HuH-7.5 (cell line): ENCODE measurements at regions not wholly inside any gene's neighbourhood (a gene's known extent, or its start where the extent isn't known, plus 50 kb on each side); places are given as distances from the start of the nearest gene placed in this dataset.
"Not testable (repeated sequence)": the region's sequence is repeated elsewhere in the genome, so short reads cannot be mapped to it uniquely, and the experiment has no call there.

ENCODE experiments used
- DNase-seq: peaks from one replicate; pipeline ENCODE4 v3.0.0; 2011; ENCODE audit warnings: low spot score

DNA sequence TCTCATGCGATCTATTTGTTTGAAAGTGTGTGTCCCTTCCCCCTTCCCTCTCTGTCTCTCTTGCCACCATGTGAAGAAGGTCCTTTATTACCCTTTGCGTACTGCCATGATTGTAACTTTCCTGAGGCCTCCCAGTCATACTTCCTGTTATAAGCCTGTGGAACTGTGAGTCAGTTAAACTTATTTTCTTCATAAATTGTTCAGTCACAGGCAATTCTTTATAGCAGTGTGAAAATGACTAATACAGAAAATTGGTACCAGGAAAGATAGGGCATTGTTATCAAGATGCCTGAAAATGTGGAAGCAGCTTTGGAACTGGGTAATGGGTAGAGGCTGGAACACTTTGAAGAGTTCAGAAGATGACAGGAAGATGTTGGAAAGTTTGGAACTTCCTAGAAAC lies 743.7 kb upstream of the NECTIN3 start:
- no peak for DNase-seq

DNA sequence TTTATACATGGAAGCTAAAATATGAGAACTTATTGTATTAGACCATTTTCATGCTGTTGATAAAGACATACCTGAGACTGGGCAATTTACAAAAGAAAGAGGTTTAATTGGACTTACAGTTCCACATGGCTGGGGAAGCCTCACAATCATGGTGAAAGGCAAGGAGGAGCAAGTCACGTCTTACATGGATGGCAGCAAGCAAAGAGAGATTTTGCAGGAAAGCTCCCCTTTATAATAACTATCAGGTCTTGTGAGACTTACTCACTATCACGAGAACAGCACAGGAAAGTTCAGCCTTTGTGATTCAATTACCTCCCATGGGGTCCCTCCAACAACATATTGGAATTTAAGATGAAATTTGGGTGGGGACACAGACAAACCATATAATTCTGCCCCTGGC lies 740.1 kb upstream of the NECTIN3 start:
- not testable (repeated sequence) for DNase-seq

DNA sequence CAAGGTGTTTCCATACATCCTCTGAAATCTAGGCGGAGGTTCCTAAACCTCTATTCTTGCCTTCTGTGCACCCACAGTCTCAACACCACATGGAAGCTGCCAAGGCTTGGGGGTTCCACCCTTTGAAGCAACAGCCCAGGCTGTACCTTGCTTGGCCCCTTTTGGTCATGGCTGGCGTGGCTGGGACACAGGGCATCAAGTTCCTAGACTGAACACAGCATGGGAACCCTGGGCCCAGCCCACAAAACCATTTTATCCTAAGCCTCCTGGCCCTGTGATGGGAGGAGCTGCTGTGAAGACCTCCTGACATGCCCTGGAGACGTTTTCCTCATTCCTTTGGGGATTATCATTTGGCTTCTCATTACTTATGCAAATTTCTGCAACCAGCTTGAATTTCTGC lies 739.0 kb upstream of the NECTIN3 start:
- DNase-seq = no peak

DNA sequence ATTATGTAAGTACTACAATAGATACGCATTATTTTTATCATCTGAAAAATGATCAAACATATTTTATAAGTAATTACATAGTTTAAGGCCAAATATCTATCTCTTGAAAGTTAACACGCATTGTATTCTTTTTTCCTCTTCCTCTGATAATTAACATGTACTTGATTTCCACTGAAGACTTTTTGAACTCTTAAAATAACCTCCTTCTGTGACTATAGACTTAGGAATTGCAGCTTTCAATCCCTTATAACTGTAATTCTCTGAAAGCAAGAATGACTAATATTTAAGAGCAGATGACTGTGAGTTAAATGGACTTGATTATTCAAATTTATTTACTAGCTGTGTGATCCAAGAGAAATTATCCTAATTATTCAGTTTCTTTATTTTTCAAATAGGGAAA lies 730.6 kb upstream of the NECTIN3 start:
- DNase-seq = no peak

DNA sequence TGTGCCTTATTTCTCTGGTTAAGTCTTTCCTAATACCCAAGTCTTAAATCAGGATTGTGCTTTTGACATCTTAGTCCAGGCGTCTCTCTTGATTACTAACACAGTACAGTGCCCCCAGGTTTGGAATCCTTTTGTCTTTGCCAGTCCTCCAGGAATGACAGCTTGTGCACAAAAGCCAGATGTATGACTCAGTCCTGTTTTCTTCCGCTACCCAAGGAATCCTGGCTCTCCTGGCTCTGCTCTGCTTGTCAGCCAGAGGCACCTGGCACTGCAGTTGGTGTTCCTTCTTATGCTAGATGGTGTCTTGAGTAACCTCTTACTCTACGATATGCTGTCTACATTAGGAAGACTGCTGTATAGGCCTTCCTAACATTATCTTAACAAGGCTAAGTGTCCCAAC lies 728.2 kb upstream of the NECTIN3 start:
- DNase-seq = no peak

DNA sequence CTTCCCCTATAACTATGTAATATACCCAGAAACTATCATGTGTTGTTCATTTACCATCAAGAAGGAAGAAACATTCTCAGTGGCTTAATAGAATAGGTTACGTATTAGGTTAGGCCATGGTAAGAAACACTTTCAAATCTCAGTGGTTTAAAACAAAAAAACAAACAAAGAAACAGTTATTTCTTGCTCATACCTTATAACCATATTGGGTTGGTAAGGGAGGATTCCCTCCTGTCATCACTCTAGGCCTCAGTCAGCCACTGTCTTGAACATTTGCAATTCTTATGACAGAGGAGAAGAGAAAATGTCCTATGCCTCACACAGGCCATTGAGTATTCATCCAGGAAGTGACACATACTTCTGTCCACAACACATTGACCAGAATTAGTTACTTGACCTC lies 727.7 kb upstream of the NECTIN3 start:
- no peak for DNase-seq

DNA sequence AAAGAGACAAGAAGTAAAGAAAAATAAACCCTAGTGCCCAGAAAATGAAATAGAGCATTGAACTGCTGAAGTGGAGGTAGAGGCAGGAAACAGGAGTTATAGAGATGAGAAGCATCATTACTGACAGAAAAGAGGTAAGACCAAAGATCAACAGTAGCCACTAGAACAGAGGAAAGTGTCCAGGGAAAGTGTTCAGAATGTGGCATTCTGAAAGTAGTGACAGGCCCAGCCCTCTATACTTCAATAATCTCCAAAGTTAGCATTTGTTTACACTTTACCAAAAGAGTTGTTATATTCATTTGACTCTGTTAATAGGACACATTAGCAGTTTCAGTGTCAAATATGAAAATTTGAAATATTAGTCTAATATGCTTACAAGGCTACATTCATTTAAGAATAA lies 727.1 kb upstream of the NECTIN3 start:
- no peak for DNase-seq

DNA sequence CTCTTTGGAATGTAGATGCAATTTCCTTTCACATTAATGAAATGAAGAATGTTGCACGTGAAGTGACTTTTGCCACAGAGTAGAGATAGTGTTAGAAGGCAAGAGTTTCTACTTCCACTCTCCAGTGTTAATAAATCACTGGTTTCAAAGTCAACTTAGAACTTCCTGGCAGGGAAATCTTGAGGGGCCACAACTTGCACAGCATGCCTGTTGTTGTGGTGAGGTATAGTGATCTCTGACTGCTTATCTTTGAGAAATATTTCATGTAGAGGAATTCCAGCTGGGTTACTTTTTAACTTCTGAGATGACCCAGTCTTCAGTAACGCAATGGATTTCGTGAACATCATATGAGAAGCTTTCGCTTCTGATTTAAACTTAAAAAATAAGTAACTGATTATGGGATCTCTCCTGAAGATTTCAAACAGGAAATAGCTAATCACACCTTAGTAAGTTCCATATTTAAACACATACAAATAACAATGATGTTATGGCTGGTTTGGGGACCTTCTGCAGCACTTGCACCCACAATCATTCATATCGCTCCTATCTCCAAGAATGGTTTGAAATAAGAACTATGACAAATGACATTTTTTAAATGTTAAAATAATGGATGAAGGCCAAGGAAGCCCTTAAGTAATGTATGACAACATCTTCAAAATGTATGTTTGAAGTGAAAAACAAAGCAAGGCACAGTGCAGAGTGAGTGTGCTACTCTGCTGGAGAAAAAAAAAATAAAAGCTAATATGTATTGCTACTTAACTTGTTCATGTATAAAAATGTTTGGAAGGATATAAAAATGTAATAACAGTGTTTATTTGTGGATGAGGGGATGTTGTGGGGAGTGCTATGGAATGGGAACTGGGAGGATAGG lies 726.5 kb upstream of the NECTIN3 start:
- peak; percentile 10 for DNase-seq

DNA sequence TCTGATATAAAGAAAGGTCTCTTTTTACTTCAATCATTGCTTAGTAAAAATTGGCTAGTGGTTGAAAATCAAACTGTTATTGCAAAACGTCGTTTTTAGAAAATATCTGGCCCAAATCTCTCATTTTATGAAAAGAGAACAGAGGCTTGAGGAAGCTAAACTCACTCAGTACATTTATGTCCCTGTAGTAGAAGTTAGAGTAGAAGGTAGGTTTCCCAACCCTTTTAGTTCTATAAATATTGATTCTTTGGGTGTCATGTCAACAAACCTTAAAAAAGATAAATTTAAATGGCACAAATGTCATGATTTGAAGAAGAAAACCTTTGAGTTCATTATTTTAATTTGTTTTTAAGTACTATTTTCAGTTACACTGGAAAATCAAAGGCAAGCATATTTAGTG lies 722.3 kb upstream of the NECTIN3 start:
- no peak for DNase-seq

DNA sequence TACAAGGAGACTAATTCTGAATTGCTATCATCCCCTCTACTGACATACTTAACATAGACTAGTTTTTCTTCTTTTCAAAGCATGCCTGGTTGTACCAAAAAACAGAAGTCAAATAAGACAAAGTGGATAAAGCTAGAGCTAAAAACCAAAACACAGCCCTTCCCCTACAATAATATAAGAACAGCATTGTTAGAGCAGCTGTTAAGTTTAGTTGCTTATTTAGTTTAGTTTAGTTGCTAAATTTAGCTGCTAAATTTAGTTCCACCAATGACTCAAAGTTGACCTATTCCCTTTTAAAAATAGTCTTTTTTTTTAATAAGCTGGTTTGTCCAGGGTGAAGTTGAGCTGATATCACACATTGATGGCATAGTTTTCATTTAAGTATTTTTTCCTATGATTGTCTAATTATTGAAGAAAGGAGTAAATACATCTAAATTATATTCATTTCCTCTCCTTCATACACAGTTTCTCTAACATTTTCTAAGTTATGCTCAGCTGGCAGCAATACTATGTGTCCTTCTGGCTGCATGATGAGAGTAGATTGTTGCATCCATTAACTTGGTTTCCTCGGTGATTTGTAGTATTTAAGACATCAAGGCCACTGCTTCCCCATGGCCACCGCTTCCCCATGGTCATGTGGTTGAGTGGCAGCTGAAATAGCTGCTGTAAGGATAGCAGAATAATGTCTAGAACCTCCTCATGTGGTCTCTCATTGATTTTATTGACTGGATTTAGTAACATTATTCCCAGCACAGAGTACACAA lies 718.6 kb upstream of the NECTIN3 start:
- DNase-seq = no peak

DNA sequence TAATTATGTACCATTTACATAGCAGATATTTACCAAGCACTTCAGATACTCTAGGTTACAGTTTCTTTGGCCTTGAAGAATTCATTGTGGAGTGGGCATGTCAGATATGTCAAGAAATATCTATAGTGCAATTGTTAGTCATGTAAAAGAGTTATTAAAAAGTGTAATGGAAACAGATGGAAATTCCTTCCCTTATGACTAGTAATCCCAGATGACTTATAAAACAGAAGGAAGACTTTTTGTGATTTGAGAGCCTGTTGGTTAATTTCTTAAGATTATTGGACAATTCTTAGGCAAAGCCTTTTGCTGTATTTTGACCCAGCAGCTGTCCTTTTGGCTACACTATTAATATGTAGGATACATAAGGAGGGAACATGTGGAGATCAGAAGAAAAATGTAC lies 708.9 kb upstream of the NECTIN3 start:
- no peak for DNase-seq

DNA sequence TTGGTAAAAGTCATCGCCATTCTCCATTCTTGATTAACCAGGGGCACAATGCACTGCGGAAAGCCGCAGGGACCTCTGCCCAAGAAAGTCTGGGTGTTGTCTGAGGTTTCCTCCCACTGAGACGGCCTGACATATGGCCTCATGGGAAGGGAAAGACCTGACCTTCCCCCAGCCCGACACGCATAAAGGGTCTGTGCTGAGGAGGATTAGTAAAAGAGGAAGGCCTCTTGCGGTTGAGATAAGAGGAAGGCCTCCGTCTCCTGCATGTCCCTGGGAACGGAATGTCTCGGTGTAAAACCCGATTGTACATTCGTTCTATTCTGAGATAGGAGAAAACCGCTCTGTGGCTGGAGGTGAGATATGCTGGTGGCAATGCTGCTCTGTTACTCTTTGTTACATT lies 704.3 kb upstream of the NECTIN3 start:
- DNase-seq = not testable (repeated sequence)

DNA sequence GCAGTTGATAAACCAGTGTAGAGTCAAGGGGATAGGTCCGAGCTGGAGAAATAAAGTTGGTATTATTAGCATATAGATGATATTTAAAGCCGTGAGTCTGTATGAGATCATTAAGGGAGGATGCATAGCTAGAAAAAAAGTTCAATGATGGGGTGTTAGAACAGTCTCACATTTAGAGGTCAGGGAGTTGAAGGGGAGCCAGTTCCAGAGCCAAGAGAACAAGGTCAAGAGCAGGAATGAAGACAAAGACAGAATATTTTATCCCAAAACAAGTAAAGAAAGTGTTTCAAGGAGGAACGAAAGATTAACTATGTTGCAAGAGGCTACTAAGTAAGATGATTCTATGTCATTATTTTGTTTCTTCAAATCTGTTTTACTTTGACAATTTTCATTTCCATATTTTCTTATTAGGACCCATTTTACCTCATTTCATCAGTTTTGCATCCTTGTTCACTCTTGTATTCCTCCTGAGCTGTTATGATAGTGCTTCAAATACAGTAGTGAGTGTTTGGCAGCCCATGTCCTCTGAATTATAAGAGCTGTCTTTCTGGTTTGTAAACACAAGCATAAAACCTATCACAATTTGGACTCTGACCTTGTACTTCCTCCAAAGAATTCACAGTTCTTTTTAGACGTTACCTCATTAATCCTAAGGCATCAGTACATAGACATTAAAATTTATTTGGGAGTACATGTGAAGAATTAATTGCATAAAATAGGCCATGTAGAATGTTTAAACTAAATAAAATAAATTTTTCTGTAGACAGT lies 695.7 kb upstream of the NECTIN3 start:
- no peak for DNase-seq

DNA sequence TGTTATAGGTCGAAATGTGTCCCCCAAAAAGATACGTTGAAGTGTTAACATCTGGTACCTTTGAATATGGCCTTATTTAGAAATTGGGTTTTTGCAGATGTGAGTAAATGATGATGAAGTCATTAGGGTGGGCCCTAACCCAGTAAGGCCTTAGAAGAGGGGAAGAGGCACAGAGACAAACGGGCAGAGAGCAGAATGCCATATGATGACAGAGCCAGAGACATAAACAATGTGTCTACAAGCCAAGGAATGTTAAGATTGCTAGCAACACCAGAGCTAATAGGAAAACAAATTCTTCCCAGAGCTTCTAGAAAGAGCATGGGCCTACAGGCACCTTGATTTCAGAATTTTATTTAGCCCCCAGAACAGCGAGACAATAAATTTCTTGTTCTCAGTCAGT lies 693.1 kb upstream of the NECTIN3 start:
- no peak for DNase-seq

DNA sequence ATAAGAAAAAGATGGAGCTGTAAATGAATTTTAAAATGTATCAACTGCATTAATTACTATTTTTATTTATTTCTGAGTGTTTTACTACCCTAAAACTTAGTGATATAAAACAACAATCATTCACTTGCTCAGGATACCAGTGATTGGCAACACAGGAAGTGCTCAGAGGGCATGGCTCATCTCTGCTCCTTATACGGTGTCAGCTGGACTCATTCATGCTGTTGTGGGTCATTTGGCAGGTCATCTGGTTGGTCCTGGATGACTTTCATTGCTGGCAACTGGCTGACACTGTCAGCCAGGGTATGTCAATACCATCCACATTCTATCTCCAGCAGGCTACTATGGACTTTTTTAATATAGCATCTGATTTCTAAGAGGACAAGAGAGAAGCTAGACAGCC lies 689.6 kb upstream of the NECTIN3 start:
- DNase-seq = no peak

DNA sequence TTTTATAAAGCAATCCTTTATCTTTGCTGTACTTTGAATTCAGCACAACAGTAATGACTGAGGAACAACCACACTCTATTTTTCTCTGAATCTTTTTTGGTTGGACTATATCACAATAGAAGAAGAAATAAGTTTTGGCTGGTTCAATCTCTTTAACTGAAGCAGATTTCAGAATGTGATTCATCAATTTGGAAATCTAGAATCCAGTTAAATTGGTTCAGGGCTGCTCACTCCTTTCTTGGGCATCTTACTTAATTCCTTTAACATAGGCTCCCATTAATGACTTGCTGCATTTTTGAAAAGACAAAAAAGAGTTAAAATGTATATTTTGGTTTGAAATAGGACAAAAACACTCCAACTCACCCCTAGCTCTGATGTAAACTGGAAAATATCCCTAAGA lies 688.3 kb upstream of the NECTIN3 start:
- no peak for DNase-seq

DNA sequence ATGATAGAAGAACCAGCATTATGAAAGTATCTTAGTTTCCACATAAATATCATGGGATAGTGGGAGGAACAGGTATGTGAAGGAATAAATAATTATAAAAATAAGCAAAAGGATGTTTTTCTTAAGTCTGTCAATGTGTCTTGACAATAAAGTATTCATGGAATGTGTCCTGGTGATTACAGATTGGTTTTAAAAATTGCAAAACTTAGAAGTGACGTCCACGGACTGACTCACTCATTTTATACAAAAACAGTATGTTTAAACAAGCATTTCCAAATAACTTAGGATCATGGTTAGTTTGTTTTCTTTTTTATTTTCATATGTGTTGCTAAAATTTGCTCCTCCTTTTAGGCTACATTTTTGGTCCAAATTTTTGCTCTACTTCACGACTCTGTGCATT lies 687.0 kb upstream of the NECTIN3 start:
- DNase-seq = no peak

DNA sequence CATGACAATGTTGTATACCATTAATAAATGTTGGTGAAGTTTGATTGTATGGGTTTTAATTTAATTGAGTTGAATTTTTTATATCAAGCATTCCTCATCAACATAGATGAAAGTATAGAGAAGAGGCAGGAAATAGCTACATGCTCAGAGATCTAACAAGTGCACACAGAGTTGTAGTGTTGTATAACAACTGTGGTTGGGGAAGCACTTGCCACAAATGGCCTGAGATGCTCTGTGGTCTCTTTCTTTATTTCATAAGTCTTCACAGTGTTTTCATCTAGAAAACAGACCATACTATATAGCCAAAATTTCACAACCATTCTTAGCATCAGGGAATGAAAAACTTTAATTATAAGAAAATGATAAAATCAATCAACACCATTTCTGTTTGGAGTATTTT lies 682.6 kb upstream of the NECTIN3 start:
- DNase-seq = no peak

DNA sequence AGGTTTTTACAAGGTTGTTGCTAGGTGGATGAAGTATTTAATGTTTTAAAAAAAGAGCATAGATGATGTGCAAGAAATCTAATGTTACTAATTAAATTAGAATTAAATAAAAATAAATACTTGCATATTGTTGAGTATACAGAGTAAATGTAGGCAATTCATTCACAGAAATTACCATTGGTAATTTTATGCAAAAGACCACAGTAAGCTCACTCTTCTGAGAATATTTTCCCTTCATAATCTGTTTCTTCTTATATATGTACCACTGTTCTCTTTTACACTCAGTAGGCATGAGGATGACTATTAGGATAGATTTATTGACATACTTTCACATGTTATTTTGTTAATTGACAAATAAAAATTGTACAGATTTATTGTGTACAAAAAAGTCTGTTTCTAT lies 681.2 kb upstream of the NECTIN3 start:
- DNase-seq = no peak

DNA sequence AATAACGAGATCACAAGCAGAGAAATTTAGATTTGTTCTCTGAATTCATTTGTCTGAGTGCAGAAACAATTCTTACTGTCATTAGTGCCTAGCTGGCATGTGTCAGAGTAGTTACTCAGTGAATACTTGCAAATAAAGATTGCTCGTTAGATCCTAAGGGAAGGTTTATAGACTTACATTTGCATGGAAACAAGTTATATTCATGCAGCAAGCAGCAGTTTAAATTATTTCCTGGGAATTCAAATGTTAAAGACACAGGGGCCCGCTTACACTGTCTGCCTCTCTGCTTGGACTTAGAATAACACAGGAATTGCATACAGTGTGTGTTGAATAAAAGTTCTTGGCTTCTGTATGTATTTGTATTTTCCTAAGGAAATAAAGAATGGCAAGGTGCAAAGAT lies 680.6 kb upstream of the NECTIN3 start:
- no peak for DNase-seq

DNA sequence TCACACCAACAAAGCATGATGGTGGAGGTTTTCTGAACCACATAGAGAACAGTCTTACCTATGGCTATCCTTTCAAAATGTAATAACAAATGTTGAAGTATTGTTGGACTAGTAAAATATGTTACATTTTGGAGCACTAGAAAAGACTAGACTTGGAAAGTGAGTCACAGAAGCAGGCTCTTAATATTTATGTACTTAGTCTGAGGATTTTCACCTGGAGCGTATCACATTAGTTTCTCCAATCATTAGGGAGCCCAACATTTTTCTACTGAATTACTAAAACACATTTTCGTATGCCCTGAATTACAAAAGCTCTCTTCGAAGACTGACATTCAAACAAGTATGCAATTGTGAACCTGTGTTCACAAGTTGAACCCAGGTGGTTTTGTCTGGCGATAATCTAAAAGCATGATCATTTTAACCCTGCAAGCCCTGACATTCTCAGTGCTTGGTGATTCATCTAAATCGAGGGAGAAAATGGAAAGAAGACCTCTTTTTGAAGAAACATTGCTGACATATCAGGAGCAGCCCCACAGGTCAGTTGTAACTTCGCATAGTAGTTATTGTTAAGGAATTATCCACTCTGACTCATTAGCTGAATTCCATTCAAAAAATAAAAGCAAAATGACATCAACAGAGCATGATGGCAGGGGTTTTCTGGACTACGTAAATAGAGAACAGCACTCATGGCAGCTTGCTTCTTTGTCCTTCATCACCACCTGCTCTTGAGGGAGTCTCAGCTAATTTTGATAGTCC lies 679.8 kb upstream of the NECTIN3 start:
- no peak for DNase-seq

DNA sequence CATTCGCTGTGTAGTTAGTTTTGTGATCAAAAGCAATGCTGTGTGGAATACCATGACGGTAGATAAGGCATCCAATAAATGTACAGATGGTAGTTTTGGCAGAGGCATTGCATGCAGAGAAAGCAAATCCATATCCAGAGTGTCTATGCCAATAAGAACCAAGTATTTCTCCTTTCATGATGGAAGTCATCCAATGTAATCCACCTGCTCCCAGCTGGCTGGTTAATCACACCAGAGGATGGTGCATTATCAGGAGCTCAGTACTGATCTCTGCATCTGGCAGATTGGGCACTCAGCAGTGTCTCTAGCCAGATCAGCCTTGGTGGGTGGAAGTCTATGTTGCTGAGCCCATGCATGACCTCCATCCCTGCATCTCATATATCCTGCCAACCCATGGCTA lies 677.7 kb upstream of the NECTIN3 start:
- no peak for DNase-seq
